HG03378 (cell line): ENCODE measurements at regions not wholly inside any gene's neighbourhood (a gene's known extent, or its start where the extent isn't known, plus 50 kb on each side); places are given as distances from the start of the nearest gene placed in this dataset.

ENCODE experiments used
- ATAC-seq: cut with Tn5 transposase; IDR thresholded peaks from one replicate; pipeline ENCODE4 v1.9.1; 2021; ENCODE audit warnings: mild to moderate bottlenecking, moderate library complexity; ENCODE audit not compliant: unreplicated experiment

DNA sequence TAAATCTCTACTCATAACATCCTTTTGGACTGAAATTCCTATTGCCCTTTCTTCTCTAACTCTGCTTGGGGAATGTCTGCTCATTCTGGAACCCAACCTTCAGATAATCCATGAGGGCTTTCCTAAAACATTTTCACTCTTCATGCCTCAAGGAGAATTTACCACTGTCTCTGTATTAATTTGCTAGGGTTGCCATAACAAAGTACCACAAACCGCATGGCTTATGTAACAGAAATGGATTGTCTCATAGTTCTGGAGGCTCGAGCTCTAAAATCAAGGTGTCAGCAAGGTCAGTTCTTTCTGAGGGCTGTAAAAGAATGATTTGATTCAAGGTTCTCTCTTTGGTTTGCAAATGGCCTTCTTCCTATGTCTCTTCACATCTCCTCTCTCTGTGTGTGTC is 209.7 kb downstream of the LACC1 start:
- no peak for ATAC-seq

- no peak for ATAC-seq
These were observed 212.6 kb downstream of the LACC1 start for GRCh38 chr13:44092078-44092970.

- no peak for ATAC-seq
These were observed 214.2 kb downstream of the LACC1 start for GRCh38 chr13:44093607-44094564.

DNA sequence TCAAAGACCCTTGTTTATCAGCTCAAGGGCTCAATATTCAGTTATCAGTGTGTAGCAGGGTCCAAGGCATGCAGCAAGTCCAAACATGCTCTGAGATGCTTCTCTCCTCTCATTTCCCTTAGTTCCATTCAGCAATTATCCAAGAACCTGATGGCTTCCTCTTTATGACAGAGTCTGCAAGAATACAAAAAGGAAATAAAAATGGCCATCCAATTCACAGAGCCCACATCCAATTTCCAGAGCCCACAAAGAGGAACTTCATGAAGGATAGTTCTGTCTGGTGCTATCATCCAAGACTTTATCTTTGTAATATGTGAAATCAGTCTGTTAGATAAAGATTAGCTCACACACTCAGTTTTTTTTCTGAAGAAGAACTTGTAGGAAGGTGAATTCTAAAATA is 217.2 kb downstream of the LACC1 start:
- ATAC-seq = no peak

DNA sequence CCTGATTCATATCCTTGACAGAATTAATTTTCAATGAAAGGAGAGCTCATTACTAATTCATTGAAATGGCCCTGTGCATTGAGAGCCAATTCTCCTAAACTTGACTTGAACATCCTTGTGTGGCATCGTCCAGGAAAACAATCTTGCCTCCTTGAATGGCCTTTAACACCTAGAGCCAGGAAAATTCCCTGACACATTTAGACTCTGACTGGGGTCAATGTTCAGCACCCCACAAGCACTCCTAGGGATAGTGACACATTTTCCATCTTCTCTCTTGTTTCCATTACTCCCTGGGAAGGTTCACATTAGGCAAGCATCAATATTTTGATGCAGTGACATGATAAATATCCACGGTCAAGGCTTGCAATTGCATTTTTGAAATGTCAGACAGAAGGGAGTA is 218.9 kb downstream of the LACC1 start:
- no peak for ATAC-seq

DNA sequence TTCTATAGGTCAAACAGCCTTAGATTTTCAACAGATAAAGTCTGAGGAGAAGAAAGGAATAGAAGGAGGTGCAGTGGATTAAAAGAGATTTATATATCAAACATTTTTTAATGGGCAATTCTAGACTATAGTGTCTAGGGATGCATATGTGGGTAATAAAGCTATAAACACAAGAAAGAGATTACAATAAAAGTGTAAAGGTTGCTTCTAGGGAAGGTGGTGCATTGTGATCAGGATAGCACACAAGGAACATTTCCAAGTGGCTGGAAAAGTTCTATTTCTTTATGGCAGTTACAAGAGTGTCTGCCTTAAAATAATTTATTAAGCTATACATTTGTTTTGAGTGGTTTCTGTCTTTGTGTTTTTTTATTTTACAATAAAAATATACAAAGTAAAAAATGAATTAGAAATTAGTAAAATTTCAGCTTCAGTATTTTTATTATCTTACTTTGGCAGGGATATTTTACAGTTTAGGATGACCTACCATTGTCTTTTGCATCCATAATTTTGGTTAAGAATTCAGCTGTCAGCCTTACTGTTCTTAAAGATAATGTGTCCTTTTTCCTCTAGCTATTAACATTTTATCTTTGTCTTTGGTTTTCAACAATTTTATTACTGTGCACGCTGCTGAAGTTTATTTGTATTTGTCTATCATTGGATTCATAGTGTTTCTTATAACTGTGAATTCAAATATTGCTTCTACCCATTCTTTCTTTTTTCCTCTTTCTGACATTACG is 221.8 kb downstream of the LACC1 start:
- no peak for ATAC-seq

GRCh38 chr13:44103429-44104196 is 223.9 kb downstream of the LACC1 start:
- no peak for ATAC-seq

GRCh38 chr13:44104197-44104490 is 224.4 kb downstream of the LACC1 start:
- no peak for ATAC-seq

GRCh38 chr13:44104969-44105368 is 225.3 kb downstream of the LACC1 start:
- no peak for ATAC-seq

- no peak for ATAC-seq
These were observed 226.8 kb downstream of the LACC1 start for GRCh38 chr13:44106266-44107152.

GRCh38 chr13:44107357-44108121 is 227.8 kb downstream of the LACC1 start:
- ATAC-seq = no peak

- no peak for ATAC-seq
These were observed 228.7 kb downstream of the LACC1 start for GRCh38 chr13:44108331-44108858.

GRCh38 chr13:44110091-44110621 is 230.5 kb downstream of the LACC1 start:
- no peak for ATAC-seq

- ATAC-seq = no peak
These were observed 232.0 kb downstream of the LACC1 start for GRCh38 chr13:44111701-44112100.

- no peak for ATAC-seq
These were observed 233.1 kb downstream of the LACC1 start for GRCh38 chr13:44112700-44113329.

- no peak for ATAC-seq
These were observed 237.0 kb downstream of the LACC1 start for GRCh38 chr13:44116562-44117332.

DNA sequence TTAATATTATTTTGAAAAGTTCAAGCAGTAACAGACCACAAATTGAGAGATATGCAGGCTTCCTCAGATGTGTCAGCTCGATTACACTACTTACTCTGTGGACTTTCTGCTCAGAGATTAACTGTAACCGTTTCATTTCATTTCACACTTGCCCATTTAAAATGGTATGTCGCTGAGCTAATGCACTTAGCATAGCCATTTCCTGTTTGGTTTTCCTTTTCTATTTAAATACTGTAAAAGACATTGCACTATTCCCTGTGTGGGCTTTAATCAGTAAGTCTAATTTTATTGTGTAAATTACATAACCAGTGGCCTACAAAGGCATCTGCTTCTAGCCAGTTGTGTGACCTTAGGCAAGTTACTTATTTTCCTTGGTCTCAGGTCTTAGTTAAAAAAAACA is 237.6 kb downstream of the LACC1 start:
- no peak for ATAC-seq
